Stimulated activated CD4-positive, alpha-beta T cell treated with anti-CD3 and anti-CD28 coated beads, Interleukin-1b, Interleukin-23, amount 100 ng/mL, for 1 hour (primary cell): ENCODE measurements at regions not wholly inside any gene's neighbourhood (a gene's known extent, or its start where the extent isn't known, plus 50 kb on each side); places are given as distances from the start of the nearest gene placed in this dataset.
"Not testable (repeated sequence)": the region's sequence is repeated elsewhere in the genome, so short reads cannot be mapped to it uniquely, and the experiment has no call there.

ENCODE experiments used
- DNase-seq, 2 donors: peaks; one replicate each; pipeline ENCODE4 v3.0.0-alpha.2; 2020; ENCODE audit warnings: low read depth in 2 of 2

DNA sequence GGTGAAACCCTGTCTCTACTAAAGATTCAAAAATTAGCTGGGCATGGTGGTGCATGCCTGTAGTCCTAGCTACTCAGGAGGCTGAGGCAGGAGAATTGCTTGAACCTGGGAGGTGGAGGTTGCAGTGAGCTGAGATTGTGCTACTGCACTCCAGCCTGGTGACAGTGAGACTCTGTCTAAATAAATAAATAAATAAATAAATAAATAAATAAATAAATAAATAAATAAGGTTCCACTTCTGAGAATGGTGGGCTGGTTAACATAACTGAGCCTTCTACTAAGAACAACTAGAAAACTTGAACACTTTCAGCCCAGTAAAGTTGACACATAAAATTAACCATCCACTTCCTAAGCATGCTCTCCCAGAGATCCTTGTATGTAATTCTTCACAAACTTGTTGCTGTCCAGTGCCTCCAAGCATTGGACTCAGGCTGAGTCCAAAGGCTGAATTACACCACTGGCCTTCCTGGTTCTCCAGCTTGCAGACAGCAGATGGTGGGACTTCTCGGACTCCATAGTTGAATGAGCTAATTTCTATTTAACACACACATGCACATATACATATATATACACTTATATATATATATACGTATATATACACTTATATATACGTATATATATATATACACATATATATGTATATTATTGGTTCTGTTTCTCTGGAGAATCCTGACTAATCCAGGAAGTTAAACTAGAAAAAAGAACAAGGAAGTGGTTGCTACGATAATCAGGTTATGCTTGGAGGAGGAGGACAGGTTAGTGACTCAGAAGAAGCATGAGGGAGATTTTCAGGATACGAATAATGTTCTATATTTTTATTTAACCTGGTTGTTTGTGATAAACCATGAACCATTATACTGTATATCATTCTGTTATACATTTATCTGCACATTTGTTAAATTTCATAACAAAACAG lies 348.8 kb downstream of the METTL4 start:
- DNase-seq: no peak

DNA sequence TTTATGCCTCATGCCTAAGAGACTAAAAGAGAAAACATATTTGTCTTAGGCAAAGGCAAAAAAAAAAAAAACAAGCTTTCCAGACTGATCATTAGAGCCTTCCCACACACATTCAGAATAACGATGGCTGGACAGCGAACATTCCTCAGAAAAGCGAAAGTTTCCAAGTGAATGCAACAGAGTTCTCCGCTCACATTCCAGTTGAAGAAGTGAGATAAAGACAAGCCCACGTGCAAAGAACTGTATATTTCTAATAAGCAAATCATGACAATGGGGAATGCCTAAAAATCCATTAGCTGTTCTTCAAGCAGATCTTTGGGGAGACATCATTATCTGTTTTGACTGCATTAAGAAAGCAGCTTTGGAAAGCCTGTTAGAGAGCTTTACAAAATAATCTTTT lies 347.9 kb downstream of the METTL4 start:
- no peak for DNase-seq

DNA sequence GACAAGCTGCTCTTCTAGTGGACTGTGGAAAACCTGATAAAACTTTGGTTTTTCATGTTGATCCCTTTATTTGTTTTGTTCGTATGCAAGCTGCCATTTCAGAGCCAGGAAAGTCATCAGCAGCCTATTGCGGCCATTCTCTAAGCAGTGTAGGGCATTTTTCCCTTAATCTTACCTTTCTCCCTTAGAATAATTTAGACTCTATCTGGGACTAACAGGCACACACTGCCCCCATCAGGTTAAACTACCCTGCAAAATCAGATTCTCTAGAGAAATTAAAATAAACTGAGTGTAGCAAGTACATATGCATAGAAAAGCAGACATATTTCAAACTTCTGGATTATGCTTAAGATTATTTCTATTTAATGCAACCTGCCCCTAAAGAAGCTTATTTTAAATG lies 347.5 kb downstream of the METTL4 start:
- no peak for DNase-seq

DNA sequence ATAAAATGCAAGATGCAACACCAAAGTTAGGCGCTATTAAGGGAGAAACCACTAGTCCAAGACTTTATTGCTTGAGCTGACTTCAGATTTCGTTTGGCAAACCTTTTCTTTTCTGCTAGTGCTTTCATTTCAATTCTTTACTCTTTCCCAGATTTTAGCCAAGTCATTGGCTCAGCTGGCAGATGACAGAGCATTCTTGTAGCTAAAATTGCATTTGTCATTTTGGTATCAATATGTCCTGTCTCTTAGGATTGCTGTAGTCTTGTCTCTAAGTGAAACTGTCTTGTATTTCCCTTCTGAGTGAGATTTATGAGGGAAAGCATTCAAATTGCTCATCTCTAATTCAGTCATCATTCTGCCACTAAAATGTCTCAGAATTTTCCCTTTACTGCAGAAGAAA lies 335.1 kb downstream of the METTL4 start:
- DNase-seq: no peak

DNA sequence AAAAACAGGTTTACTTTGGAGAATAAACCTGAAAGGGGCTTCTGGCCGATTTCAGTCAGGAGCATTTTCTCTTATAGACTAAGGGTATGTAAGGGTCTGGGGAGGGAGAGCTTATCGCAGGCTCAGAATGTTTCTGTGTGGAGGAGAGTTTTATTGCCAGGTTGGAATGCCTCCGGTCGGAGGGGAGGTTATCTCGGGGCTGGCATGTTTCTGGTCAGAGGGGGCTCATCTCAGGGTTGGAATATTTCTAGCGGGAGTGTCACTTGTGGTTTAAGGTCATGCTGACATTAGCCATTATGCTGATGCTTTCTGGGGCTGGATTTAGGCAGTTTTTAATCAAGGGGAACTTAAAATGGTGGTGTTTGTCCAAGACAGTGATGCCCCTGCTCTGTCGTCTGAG lies 333.6 kb downstream of the METTL4 start:
- no peak for DNase-seq

DNA sequence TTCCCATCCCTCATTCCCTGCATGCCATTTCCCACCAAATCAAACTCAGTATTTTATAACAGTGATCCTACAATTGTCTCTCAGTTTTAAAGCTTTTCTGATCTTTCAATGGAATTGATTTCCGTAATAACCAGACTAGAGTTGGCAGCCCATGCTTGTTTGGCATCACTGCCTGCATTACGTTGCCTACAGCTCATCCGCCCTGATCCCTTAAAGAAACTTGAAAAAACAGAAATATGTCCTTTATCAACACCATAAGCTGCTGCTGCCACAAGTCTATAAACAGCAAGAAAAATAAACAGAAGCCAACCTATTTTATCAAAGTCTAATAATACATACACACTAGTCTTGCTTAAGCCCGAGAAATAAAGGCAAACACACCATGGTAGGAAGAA lies 331.0 kb downstream of the METTL4 start:
- DNase-seq: no peak

DNA sequence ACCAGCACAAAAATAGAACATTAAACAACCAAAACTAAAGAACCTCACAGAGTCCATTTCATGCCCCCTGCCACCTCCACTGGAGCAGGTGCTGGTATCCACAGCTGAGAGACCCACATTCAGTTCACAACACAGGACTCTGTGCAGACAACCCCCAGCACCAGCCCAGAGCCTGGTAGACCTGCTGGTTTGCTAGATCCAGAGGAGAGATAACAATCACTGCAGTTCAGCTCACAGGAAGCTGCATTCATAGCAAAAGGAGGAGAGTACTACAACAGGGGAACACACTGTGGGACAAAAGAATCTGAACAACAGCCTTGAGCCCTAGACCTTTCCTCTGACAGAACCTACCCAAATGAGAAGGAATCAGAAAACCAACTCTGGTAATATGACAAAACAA lies 326.7 kb downstream of the METTL4 start:
- no peak for DNase-seq

DNA sequence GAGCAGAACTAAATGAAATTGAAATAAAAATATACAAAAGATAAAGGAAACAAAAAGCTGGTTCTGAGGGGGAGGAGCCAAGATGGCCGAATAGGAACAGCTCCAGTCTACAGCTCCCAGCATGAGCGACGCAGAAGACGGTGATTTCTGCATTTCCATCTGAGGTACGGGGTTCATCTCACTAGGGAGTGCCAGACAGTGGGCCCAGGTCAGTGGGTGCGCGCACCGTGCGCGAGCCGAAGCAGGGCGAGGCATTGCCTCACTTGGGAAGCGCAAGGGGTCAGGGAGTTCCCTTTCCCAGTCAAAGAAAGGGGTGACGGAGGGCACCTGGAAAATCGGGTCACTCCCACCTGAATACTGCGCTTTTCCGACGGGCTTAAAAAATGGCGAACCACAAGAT lies 324.2 kb downstream of the METTL4 start:
- not testable (repeated sequence) for DNase-seq

DNA sequence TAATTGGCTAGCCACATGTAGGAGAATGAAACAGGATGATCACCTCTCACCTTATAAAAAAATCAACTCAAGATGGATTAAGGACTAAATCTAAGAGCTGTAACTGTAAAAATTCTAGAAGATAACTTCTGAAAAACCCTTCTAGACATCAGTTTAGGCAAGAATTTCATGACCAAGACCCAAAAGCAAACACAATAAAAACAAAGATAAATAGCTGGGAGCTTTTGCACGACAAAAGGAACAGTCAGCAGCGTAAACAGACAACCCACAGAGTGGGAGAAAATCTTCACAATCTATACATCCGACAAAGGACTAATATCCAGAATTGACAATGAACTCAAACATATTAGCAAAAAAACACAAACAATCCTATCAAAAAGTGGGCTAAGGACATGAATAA lies 316.3 kb downstream of the METTL4 start:
- DNase-seq: no peak

DNA sequence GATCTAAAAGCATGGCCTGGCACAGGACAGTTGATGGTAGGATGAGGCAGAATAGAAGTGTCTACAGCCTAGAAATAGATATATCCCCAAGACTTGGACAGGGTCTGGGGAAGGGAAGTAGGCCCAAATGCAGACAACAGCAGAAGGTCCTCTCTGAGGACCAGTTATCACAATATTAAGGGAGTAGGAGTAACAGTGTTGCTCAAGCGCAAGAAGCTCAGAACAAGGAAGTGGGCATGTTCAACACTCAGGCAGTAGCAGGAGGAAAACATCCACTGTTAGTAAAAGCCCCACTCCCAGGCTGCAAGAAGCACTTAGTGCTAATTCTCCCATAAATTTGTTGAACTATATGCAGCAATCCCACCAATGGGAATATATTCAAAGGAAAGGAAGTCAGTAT lies 314.7 kb downstream of the METTL4 start:
- DNase-seq: no peak

DNA sequence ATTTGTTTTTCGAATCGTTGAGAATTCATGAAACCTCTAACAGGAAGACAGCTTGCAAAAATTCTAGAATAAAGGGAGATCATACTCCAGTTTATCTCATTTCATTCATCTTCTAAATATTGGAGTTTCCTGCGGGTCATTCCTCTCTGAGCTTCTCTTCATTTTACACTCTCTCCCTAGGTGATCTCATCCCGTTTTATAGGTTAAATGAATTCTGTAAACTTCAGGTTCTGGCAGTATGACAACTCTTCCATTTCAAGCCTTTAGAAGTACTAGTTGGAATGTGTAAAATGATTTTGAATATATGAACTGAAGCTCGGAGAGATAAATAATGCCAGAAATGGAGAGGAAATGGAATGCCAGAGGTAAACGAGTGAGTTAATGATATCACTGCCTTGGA lies 312.4 kb downstream of the METTL4 start:
- no peak for DNase-seq

DNA sequence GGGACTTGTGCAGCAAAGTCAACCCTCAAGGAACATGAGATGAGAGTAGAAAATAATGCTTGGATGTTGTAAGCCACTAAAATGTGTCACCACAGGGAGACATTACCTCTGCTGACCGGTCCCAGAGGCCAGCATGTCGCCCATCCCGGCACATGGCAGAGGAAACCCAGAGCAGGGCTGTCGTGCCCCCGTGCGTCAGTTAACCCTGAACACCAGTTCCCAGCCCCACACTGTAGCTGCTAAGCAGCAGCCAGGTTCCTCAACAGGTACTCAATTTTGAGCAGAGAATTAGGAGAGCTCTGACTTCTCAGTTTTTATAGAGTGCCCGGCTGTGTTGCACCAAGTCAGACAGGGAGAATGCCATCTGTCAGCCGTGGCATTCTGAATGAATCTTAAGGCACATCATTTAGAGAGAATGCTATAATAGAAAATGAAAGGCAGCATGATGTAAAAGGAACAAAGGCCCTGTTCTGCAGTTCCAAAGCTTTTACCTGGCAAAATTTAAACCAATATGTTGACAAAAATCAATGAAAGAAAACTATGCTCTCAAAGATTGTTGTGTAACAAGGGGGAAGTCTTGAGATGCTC lies 307.9 kb downstream of the METTL4 start:
- DNase-seq: no peak

DNA sequence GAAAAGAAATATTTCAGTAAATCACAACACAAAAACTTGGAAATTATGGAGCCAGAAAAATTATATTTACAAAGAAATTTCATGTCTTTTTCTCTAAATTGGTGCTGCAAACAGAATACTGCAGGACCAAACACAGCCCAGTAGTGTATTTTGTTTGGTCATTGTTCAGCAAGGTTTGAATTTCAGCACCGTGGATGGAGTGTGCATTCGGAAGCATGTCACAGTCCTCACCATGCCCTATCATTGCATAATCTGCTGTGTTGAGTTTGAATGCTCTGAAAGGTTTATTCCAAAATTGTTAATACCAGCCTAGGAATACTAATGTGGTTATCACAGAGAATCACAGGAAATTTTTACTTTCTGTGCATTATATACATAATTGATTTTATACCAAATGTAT lies 296.7 kb downstream of the METTL4 start:
- no peak for DNase-seq

DNA sequence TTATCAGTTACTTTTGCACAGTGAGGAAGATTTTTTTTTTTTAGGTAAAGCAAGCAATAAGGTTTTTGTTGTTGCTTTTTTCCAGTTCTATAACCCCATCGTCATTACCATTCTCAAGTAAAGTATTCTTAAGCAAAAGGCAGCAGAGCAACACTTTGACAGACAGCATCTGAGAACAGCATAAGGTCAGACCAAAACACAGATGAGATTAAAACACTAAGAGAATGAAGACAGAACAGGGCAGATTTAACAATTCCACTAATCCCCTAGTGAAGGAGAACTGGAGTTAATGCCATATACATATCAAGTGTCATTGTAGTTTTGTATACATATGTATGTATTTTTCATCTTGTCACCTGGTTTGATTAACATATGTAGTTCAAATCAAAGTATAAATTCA lies 290.2 kb downstream of the METTL4 start:
- DNase-seq: no peak

DNA sequence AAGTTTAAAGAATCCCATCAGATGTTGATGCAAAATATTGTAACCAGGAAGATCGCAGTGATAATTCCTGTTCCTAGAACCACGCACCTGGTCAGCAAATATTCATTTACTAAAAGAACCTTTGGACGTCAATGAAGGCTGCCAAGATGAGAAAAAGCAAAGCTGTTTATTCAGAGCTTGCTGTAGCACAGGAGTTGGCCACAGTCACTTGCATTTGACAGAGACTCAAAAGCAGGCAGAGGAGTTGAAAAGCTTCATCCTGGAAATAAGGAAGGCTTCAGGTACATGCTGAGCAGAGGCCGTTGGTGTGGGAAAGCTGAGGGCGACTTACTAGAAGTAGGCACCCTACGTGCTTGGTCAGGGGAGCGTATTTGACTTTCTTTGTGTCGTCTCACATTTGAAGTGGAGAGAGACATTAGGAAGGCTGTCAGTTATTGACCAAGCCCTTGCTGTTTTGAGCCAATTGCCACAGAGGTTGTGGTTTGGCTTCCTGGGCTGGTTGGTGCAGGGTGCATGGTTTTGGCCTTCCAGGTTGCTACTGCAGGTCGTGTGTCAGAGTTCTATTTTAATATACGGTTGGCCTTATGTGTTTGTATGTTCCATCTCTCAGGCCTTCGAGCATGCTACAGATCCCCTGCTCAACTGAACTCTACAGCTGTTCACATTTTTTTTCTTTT lies 289.6 kb downstream of the METTL4 start:
- no peak for DNase-seq

DNA sequence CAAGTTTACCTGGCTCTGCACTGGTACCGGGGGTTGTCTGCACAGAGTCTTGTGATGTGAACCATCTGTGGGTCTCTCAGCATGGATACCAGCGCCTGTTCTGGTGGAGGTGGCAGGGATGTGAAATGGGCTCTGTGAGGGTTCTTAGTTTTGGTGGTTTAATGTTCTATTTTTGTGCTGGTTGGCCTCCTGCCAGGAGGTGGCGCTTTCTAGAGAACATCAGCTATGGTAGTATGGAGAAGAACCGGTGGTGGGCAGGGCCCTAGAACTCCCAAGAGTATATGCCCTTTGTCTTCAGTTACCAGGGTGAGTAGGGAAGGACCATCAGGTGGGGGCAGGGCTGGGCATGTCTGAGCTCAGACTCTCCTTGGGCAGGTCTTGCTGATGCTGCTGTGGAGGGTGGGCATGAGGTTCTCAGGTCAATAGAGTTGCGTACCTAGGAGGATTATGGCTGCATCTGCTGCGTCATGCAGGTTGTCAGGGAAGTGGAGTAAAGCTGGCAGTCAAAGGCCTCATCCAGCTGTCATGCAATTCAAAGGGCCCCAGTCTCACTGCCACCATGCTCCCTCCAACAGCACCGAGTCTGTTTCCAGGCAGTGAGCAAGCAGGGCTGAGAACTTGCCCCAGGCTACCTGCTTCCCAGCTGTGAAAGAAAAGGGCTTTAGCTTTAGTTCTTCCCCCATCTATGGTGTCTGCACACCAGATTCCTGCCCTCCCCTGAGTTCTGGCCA lies 278.0 kb downstream of the METTL4 start:
- DNase-seq: no peak

DNA sequence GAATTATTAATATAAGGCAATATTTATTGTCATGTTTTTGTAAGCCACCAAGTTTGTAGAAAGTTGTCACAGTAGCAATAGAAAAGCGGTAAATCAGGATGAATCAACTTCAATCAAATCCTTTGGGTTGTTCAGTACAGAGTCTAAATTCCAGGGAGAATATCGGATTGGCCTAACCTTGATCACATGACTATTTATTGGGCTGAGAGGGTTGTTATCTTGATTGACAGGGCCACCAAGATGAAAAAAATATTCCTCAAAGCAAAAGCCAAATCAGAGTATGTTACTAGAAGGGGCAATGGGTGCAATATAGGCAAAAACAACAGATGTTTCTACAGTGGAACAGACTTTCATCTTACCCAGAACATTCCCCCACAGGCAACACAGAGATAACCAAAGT lies 270.0 kb downstream of the METTL4 start:
- no peak for DNase-seq

DNA sequence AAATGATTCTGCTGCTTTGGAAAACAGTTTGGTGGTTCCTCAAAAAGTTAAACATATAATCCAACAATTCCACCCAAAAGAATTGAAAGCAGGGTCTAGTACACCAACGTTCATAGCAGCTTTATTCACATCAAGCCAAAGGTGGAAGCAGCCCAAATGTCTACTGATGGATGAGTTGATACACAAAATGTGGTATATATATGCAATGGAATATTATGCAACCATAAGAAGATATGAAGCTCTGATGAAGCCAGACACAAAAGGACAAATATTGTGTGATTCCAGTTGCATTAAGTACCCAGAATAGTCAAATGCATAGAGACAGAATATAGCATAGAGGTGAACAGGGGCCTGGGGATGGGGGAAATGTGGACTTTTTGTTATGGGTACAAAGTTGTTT lies 269.3 kb downstream of the METTL4 start:
- no peak for DNase-seq

DNA sequence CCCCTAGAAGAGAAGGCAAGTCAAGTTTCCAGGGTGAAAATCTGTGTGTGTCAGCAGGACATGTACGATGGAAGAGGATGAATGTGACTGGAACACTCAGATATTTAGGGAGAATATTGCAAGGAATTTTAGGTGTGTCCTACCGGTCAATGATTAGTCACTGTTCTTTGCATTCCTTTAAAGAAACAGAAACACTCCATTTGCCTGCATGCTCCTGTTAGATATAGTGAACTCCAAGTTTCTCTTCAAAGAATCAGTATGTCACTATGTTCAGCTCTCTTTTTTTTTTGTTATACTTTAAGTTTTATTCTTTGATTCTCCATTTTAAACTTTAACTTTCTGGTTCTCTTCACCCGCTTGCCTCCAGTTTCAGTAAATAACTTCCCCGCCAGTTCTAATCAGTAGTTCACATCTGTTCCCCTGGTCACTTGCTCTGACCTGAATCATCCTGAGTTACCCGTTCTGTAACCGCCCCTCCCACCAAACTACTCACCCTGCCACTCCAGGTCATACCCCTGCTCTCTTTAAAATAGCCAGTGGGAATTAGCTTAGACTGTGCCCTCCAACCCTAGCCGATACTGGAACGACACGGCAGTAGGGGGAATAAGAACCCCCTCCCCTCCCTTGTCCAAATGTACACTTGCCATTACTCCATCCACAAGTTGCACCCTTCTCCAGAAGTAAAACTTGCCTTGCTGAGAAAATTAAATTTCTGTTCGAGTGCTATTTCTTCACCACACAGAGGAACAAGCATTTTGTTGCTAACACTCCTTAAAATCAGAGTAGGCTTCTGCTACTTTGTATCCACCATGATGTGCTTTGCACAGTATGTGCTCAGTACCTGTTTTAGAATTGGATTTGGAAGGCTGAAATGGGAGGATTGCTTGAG lies 268.4 kb downstream of the METTL4 start:
- DNase-seq: no peak

DNA sequence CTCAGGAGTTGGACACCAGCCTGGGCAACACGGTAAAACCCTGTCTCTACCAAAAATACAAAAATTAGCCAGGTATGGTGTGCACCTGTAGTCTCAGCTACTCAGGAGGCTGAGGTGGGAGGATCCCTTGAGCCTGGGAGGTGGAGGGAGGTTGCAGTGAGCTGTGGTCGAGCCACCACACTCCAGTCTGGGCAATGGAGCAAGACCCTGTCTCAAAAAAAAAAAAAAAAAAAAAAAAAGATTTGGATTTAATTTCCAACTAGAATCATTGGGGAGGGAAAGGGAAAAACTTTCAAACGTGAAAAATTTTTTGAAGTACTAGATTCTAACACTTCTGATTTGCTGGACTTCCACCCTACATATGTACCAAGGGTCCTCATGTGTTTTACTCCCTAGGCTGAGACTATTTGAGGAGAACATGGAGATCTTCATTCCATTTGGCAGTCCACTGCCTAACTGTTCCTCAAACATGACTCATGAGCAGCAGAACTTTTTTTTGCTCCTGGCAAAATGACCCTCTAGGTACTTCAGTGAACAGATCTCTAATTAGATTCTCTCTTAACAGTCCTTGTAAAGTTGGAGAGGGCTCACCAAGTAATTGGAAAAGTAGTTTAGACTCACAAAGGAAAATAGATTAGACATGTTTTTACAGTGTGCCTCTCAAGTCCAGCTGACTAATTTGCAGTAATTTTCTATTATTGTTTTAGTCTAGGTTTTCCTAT lies 267.6 kb downstream of the METTL4 start:
- DNase-seq: no peak
